ENCODE measurements at regions not wholly inside any gene's neighbourhood (a gene's known extent, or its start where the extent isn't known, plus 50 kb on each side); places are given as distances from the start of the nearest gene placed in this dataset.

DNA sequence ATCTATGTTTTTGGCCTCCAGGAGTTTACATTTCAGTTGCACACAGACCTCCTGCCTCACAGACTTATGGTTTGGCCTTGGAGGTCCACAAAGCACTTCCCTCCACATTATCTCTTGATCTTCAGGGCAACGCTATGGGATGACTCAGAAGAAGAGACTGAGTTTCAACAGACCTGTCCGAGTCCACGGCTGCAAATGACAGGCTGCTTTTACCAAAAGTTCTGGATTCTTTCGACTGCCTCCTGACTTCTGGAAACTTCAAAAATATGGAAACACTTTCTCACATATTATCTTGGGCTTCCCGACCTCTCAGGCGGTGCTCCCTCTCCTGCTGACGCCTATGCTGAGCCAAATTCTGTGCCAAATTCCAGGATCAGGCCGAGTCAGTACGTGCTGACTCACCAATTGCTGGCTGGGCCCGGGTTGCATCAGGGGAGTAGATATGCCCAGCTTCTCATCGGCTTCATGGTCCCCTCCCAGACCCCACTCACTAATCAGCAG is 190.2 kb downstream of the BMP7 start:
- TF ChIP-seq, protein P1, sequence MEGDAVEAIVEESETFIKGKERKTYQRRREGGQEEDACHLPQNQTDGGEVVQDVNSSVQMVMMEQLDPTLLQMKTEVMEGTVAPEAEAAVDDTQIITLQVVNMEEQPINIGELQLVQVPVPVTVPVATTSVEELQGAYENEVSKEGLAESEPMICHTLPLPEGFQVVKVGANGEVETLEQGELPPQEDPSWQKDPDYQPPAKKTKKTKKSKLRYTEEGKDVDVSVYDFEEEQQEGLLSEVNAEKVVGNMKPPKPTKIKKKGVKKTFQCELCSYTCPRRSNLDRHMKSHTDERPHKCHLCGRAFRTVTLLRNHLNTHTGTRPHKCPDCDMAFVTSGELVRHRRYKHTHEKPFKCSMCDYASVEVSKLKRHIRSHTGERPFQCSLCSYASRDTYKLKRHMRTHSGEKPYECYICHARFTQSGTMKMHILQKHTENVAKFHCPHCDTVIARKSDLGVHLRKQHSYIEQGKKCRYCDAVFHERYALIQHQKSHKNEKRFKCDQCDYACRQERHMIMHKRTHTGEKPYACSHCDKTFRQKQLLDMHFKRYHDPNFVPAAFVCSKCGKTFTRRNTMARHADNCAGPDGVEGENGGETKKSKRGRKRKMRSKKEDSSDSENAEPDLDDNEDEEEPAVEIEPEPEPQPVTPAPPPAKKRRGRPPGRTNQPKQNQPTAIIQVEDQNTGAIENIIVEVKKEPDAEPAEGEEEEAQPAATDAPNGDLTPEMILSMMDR (IDR thresholded peaks at IDR 0.05; ENCODE audit: low read depth), result no peak

DNA sequence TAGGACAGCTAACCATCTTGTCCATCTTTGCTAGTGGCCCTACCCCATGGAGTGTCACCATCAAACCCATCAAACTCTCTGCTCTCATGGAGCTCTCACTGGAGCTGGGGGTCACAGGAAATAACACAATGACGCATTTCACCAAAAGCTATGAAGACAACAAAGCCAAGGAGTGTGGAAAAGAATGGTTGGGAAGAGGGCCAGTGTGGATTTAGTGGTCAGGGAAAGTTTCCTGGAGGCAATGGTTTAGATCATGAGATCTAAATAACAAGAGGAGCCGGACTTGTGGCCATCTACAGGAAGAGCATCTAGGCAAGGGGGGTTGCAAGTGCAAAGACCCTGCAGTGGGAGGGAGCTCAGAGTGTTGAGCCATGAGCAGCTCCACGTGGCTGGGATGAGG is 189.5 kb downstream of the BMP7 start:
- TF ChIP-seq, protein P1 (IDR thresholded peaks at IDR 0.05; ENCODE audit: low read depth), result no peak

DNA sequence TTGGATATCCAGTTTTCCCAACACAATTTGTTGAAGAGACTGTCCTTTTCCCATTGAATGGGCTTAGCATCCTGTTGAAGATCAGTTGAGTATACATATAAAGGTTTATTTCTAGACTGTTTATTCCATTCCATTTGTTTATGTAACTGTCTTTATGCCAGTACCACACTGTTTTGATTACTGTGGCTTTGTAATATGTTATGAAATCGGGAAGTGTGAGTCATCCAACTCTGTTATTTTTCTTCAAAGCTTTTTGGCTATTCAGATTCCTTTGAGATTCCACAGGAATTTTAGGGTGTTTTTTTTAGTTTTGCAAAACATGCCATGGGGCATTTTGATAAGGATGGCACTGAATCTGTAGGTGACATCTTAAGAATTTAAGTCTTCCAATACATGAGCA is 188.3 kb downstream of the BMP7 start:
- TF ChIP-seq, protein P1 (IDR thresholded peaks at IDR 0.05; ENCODE audit: low read depth), result no peak

DNA sequence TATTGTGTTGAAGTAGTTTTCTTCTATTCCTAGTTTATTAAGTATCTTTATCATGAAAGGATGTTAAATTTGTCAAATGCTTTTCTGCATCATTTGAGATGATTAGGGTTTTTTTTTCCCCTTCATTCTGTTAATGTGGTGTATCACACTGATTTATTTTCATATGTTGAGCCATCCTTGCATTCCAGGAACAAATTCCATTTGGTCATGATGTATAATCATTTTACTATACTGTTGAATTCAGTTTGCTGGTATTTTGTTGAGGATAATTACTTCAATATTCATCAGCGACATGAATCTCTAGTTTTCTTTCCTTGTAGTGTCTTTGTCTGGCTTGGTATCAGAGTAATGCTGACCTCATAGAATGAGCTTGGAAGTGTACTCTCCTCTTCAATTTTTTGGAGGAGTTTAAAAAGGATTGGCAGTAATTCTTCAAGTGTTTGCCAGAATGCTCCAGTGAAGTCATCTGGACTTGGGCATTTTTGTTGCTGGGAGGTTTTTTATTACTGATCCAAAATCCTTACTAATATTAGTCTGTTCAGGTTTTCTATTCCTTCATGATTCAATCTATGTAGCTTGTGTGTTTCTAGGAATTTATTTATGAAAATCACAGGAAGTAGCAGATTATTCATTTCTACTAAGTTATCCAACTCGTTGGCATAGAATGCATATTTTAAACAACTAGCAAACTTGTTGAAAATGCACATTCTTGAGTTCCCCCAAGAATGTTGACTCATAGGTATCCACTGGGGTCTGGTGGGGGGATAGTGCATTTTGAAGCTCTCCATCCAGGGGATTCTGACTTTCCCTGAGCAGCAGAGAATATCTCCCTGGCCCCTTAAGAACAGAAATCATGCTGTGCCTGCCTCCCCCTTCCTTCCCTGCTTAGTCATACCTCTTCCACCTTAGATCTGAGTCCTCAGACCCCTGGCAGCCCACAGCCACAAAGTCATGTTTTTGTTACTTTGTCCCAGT is 187.1 kb downstream of the BMP7 start:
- TF ChIP-seq, protein P1 (IDR thresholded peaks at IDR 0.05; ENCODE audit: low read depth), result no peak

DNA sequence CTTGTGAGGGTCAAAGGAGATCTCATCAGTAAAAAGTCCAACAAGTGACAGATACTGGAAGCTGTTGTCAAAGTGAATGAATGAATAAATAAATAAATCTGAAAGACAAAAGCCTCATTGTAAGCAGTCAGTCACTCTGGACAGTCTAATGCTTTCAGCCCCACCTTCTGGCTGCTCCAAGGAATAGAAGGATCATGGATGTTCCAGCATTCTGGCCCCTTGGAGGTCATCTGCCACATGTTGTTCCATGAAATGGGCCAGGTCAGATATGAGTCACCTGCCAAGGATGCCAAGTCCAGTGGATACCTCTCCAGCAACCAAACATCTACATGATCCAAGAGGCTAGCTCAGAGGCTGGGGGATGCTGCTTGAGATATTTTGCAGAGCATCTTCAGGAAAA is 185.6 kb downstream of the BMP7 start:
- TF ChIP-seq, protein P1 (IDR thresholded peaks at IDR 0.05; ENCODE audit: low read depth), result no peak

DNA sequence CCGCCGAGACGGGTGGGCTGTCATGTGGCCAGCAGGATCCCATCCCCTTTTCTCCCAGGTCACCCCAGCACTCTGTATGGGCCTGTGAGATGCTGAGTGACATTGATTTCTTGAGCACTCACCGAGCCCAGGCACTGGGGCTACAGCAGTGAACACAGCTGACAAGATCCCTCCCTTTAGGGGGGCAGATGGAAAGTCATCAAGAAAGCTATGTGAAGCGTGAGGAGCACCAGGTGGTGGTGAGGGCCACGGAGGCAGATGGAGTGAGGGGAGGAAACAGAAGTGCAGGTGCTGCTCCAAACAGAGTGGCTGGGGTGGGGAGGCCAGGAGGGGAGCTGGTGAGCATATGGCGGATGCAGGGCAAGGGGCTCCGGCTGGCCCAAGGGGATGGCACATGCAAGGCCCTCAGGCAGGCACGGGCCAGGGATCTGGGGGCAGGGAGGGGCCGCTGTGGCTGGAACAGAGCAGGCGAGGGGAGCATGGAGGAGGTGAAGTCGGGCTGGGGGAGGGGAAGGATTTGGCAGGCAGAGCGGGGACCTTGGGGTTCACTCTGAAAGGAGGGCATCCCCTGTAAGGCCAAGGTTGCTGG is 184.0 kb downstream of the BMP7 start:
- TF ChIP-seq, protein P1 (IDR thresholded peaks at IDR 0.05; ENCODE audit: low read depth), result no peak

DNA sequence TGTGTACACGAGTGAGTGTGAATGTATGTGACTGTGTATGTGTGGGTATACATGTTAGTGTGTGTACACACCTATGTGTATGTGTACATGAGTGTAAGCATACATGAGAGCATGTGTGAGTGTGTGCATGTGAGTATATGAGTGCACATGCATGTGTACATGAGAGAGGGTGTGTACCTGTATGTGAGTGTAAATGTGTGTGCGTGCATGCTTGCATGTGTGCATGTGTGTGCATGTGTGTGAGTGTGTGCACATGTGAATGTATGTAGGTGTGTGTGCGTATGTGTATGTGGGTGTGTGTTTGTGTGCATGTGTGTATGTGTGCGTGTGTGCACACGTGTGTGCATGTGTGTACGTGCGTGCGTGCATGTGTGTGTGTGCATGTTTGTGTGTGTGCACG is 183.4 kb downstream of the BMP7 start:
- TF ChIP-seq, protein P1 (IDR thresholded peaks at IDR 0.05; ENCODE audit: low read depth), result no peak
